HG02973 (cell line): ENCODE measurements at regions not wholly inside any gene's neighbourhood (a gene's known extent, or its start where the extent isn't known, plus 50 kb on each side); places are given as distances from the start of the nearest gene placed in this dataset.
"Not testable (repeated sequence)": the region's sequence is repeated elsewhere in the genome, so short reads cannot be mapped to it uniquely, and the experiment has no call there.

Source experiments
- ATAC-seq: cut with Tn5 transposase; IDR thresholded peaks from one replicate; pipeline ENCODE4 v1.9.1; 2021; ENCODE audit warnings: moderate library complexity; ENCODE audit not compliant: unreplicated experiment

DNA sequence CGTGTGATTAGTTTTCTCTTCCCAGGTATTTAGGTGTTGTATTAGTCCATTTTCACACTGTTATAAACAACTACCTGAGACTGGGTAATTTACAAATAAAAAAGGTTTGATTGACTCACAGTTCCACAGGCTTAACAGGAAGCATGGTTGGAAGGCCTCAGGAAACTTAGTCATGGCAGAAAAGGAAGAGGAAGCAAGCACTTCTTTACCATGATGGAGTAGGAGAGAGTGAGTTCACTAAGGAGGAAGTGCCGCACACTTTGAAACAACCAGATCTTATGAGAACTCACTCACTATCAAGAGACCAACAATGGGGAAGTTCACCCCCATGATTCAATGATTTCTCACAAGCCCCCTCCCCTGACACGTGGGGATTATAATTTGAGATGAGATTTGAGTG is 1343.7 kb upstream of the GOT2 start:
- ATAC-seq = no peak

DNA sequence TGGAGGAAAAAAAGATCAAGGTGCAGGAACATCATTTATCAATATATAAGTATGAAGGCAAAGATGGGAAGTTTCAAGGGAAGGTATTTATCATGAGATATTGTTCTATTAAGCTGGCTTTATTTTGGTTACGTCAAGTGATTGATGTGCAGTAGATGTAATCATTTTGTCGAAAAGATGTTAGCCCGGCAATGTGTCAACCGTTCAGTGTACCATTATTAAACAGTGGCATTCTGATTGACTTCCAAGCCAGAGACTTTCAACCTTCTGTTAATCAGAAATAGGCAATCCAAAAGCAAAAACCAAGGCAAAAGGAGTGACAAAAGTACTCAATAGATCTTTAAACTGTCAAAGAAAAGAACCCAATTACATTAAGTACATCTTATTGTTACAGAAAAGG is 1340.3 kb upstream of the GOT2 start:
- no peak for ATAC-seq

- no peak for ATAC-seq
Measured at GRCh38 chr16:60073376-60073775, 1339.3 kb upstream of the GOT2 start.

DNA sequence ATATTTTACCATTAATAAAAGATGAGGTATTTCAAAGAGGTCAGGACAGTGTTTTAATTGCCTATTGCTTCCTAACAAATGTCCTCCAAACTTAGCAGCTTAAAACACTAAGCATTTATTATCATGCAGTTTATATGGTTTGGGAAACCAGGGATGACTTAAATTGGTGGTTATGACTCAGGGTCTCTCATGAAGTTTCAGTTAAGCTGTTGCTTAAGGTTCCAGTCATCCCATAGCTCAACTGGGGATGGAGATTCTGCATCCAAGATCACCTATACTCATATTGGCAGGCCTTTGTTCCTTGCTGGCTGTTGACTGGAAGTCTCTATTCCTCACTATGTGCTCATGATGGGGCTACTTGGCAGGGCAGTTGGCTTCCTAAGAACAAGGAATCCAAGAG is 1329.9 kb upstream of the GOT2 start:
- no peak for ATAC-seq

DNA sequence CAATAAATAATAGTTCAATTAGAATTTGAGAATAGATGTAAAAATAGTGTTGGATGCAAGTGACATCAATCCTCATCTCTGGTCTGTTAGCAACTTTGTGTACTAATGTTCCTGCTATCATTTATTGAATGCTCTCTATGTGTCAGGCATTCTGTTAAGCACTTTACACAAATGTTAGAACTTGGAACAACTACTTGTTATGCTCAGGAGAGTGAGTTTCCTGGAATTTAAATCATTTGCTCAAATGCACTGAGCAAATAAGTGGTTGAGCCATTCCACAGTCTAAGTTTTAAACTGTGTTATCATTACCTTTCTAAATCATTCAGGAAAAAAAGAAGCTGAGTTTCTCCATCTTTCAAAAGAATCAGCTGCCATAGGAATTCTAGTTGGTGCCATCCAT is 1327.3 kb upstream of the GOT2 start:
- ATAC-seq = no peak

- no peak for ATAC-seq
Measured at GRCh38 chr16:60060731-60061130, 1326.6 kb upstream of the GOT2 start.

DNA sequence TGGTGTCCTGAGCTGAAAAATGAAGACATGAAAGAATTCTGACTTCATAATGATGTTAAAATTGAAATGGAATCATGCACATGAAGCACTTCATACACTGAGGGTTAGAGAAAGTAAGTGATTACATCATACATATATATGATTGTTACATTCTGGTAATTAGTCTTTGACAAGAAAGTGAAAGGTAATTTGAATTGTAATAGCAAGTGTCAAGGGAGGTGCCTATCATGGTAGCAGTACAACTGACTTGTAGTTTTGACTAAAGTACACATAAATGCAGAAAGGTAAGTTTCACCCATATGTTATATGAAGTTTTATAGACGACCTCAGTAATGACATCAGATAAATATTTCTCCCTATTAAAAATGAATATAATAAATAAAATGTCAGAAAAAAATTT is 1325.0 kb upstream of the GOT2 start:
- ATAC-seq = no peak

- no peak for ATAC-seq
Measured at GRCh38 chr16:60041671-60042070, 1307.6 kb upstream of the GOT2 start.

GRCh38 chr16:60031740-60032139 is 1297.6 kb upstream of the GOT2 start:
- ATAC-seq = no peak

DNA sequence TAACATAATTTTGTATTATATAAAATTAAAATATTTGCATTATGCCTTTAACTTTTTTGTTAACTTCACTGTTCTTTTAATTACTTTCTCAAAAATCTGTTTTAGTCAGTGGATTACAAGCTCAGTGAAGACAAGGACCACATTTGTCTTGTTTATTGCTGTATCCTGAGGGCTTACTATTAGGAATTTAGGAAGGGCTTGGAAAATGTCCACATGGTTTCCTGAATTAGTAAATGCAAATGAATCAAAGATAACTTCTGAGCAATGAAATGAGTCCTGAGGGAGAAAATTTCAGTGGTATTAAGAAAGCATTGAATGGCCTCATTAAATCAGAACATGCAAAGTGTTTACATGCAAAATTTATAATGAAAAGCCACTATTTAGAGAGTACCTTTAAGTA is 1293.2 kb upstream of the GOT2 start:
- no peak for ATAC-seq

DNA sequence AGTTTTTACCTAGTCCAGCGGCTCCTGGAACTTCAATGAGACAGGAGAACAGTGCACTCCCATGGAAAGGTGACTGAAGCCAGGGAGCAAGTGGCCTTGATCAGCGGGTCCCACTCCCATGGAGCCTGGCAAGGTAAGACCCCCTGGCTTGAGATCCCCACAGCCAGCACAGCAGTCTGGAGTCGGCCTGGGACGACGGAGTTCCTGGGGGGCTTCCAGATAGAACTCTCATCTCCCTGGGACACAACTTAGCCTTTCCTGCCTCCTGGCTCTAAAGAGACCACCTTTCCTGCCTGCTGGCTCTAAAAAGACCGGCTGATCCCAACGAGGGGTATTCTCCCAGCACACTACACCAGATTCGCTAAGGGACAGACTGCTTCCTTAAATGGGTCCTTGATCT is 1279.0 kb upstream of the GOT2 start:
- no peak for ATAC-seq

GRCh38 chr16:60001523-60001922 is 1267.4 kb upstream of the GOT2 start:
- no peak for ATAC-seq

DNA sequence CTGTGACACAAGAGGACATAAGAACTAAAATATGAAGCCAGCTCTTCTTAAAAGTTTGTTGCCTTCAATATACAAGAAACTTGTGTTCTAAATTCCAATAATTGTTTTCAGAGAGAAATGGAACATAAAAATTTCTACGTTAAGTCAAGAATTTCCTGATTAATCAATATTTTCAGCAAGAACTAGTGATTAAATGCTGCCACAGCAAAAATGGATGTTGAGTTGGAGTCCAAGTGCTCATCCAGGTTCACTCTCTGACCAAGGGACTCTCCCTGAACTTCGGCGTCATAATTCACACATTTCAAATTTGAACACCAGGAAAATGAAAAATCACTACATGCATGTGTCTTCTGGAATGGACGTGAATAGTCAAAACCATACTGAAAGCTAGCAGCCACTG is 1263.6 kb upstream of the GOT2 start:
- ATAC-seq = no peak

DNA sequence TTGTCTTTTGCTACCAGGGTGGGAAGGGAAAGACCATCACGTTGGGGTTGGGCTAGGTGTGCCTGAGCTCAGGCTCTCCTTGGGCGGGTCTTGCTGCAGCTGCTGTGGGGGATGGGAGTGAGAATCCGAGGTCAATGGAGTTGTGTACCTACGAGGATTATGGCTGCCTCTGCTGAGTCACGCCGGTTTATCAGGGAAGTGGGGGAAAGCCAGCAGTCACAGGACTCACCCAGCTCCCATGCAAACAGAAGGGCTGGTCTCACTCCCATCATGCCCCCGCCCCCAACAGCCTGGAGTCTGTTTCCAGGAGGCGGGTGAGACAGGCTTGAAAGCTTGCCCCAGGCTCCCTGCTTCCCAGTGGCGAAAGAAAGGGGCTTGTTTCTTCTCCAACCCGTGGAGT is 1259.0 kb upstream of the GOT2 start:
- ATAC-seq = no peak

DNA sequence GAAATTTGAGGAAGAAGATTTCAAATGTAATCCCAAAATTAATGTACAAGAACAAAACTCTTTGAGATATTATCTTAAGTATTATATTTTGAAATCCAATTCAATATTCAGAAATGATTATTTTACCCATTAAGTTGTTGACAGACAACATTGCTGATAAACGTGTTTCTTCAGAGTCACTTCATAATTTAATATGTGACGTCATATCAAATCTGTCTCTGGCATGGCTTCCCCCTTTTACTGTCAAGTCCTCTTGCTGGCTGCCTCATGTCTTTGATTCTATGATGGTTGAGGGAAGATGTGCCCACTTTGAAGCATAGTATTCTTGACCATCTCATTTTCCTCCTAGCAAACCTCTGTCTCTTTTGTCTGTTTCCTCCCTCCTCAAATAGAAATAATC is 1257.1 kb upstream of the GOT2 start:
- no peak for ATAC-seq

DNA sequence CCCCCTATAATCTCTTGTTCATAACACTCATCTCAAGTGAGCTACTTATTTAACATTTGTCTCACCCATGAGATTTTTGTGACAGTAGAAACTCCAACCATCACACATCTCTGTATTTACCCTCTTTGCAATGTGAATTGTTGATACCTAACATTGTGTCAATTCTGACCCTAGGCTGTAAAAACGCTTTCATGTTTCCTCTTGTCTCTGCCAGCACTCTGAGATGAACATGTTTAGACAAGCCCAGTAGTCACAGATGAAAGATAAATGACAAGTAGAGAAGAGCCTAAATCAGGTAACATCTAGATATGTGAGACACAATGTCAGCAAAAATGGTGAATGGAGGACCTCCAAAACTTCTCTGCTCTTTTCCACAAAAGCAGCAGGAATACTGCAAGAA is 1254.5 kb upstream of the GOT2 start:
- no peak for ATAC-seq

DNA sequence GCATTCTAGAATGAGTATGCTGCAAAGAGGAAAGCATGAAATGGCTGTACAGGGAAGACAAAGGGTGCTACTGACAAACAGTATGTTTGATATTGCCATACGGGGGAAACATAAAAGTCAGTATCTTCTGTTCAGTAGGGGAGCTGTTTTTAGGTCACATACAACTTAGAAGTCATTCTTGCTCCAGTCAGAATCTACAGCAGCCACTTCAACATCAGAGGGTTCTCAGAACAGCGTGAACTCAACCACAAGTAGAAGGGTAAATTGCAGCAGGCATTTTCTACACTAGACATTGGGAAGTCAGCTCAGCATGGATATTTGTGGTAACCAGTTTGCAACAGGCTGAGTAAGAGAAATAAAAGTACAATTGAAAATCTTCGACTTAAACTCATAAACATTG is 1241.8 kb upstream of the GOT2 start:
- ATAC-seq = no peak

- ATAC-seq = no peak
Measured at GRCh38 chr16:59973966-59974365, 1239.8 kb upstream of the GOT2 start.

DNA sequence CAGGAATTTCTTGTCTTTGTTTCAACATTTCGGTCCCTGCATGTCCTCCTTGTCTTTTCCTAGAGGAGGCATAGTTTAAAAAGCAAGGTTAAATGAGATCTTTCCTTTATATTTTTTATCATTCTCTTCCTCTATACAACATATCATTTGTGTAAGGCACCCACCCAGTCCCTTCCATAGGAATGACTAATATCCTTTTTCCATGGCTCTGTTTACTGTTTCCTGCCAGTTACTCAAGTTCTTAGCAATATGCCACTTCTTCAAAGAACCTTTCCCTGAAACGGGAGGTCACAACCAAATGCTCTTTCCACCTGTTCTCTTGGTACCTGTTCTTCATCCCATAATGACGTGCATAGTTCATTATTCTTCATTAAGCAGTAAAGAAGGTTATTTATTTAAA is 1237.1 kb upstream of the GOT2 start:
- no peak for ATAC-seq

DNA sequence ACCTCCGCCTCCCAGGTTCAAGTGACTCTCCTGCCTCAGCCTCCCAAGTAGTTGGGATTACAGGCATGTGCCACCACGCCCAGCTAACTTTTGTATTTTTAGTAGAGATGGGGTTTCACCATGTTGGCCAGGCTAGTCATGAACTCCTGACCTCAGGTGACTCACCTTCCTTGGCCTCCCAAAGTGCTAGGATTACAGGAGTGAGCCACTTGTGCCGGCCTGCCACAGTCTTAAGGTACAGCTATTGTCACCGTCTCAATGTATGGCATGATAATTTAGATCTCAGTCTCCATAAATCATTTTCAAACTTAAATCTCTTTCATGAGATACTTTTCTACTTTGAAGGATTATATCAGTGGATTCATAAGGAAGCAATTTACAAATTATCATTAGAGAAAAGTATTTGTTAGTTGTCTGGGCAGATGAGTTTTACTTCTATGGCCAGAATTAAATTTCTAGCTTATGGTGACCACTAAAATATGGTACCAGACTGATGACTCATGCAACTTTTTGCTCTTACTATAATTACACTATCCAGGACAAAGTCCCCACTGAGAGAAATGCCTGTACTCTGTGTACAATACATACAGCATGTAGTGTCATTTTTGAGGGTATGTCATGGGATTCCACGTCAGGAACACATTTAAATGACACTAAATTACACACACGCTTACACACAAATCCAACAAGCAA is 1230.3 kb upstream of the GOT2 start:
- no peak for ATAC-seq

- ATAC-seq = no peak
Measured at GRCh38 chr16:59959311-59959710, 1225.2 kb upstream of the GOT2 start.

DNA sequence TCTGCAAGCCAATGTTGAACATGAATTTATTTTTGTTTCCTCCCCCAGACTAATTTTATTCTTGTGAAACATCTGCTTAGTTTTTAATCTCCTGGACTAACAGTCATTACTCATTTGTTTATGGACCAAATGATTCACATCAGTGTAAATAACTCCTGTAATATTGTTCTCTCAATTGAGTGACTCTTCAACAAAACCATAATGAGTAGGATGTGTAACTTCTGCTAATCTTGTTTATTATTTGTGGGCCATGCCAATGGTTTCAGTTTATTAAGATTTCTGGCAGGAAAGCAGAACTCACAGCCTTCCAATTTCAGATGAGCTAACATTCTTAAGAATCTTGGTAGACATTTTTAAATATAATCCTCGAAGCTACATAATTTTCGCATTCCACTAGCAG is 1216.3 kb upstream of the GOT2 start:
- ATAC-seq = no peak

DNA sequence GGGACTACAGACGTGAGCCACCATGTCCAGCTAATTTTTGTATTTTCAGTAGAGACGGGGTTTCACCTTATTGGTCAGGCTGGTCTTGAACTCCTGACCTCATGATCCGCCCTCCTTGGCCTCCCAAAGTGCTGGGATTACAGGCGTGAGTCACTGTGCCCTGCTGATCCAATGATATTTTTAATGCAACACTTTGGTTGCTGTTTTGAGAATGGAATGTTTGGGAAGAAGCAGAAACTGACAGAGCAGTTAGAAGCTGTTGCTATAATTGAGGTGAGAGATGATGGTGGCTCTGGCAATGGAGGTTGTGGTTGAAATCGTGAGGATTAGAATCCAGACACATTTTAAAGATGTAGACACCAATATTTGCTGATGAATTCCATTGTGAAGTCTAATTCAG is 1209.9 kb upstream of the GOT2 start:
- not testable (repeated sequence) for ATAC-seq

DNA sequence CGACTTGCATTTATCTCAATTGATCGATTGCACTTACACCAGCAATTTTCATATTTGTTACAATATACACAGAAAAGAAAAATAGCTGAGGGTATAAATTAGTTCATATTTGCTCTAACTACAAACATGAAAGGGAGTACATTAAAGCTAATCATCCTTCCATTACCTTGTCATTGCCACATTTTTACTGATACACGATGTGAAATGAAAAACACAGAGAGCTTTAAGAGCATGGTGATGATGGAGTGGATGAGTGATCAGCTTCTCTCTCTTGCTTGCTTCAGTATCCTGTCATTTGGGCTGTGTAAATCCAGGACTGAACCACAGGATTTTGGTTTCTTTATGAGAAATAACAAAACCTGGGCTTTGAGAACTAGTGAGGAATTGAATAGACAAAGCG is 1207.5 kb upstream of the GOT2 start:
- no peak for ATAC-seq
